H9 (cell line): ENCODE measurements at regions not wholly inside any gene's neighbourhood (a gene's known extent, or its start where the extent isn't known, plus 50 kb on each side); places are given as distances from the start of the nearest gene placed in this dataset.

Source experiments
- DNase-seq: peaks from one replicate; pipeline ENCODE4 v3.0.0-alpha.2; 2017
- H2AFZ ChIP-seq: one replicate; pipeline ENCODE4 v1.6.1; 2013; ENCODE audit warnings: mild to moderate bottlenecking, low read length, control low read depth, moderate library complexity
- H2AK5ac ChIP-seq: 2 replicates; pipeline ENCODE4 v1.6.1; 2013; ENCODE audit warnings: low read length, control low read depth, mixed read lengths; ENCODE audit not compliant: insufficient read length
- H2BK120ac ChIP-seq: one replicate; pipeline ENCODE4 v1.6.1; 2013; ENCODE audit warnings: low read depth, mild to moderate bottlenecking, low read length, control low read depth, inconsistent platforms; ENCODE audit not compliant: poor library complexity, severe bottlenecking
- H2BK12ac ChIP-seq: 2 replicates; pipeline ENCODE4 v1.6.1; 2013; ENCODE audit warnings: low read length, control low read depth, mixed read lengths, low read depth; ENCODE audit not compliant: insufficient read length
- H2BK15ac ChIP-seq: 2 replicates; pipeline ENCODE4 v1.6.1; 2013; ENCODE audit warnings: low read depth, low read length, control low read depth
- H2BK20ac ChIP-seq: one replicate; pipeline ENCODE4 v1.6.1; 2013; ENCODE audit warnings: low read depth, mild to moderate bottlenecking, low read length, control low read depth, inconsistent platforms; ENCODE audit not compliant: poor library complexity, severe bottlenecking
- H2BK5ac ChIP-seq: 2 replicates; pipeline ENCODE4 v1.6.1; 2013; ENCODE audit warnings: low read length, control low read depth, mixed read lengths; ENCODE audit not compliant: insufficient read length
- H3K14ac ChIP-seq: 2 replicates; pipeline ENCODE4 v1.6.1; 2013; ENCODE audit warnings: low read length, control low read depth; ENCODE audit not compliant: insufficient read depth
- H3K18ac ChIP-seq: 2 replicates; pipeline ENCODE4 v1.6.1; 2013; ENCODE audit warnings: low read depth, mild to moderate bottlenecking, mixed read lengths, low read length, control low read depth; ENCODE audit not compliant: insufficient read length
- H3K23ac ChIP-seq: 2 replicates; pipeline ENCODE4 v1.6.1; 2013; ENCODE audit warnings: low read length, control low read depth, mixed read lengths, low read depth; ENCODE audit not compliant: insufficient read length
- H3K23me2 ChIP-seq: 2 replicates; pipeline ENCODE4 v1.6.1; 2013; ENCODE audit warnings: low read depth, mild to moderate bottlenecking, mixed read lengths, low read length, control low read depth; ENCODE audit not compliant: insufficient read length, poor library complexity, severe bottlenecking
- H3K27ac ChIP-seq: 2 replicates; pipeline ENCODE4 v1.5.1; 2013; ENCODE audit warnings: low read length, control low read depth, mixed read lengths, low read depth; ENCODE audit not compliant: insufficient read length
- H3K27me3 ChIP-seq: 2 replicates; pipeline ENCODE4 v1.6.1; 2013; ENCODE audit warnings: low read length, control low read depth, inconsistent platforms; ENCODE audit not compliant: insufficient read depth
- H3K4ac ChIP-seq: 2 replicates; pipeline ENCODE4 v1.6.1; 2013; ENCODE audit warnings: low read depth, mild to moderate bottlenecking, control low read depth, inconsistent platforms, low read length, moderate library complexity
- H3K4me1 ChIP-seq: 2 replicates; pipeline ENCODE4 v1.6.1; 2013; ENCODE audit warnings: low read length, control low read depth, inconsistent platforms; ENCODE audit not compliant: insufficient read depth
- H3K4me2 ChIP-seq: 2 replicates; pipeline ENCODE4 v1.6.1; 2013; ENCODE audit warnings: low read length, control low read depth, mixed read lengths; ENCODE audit not compliant: insufficient read length, insufficient read depth
- H3K56ac ChIP-seq: 2 replicates; pipeline ENCODE4 v1.6.1; 2013; ENCODE audit warnings: low read depth, mild to moderate bottlenecking, mixed read lengths, low read length, control low read depth; ENCODE audit not compliant: insufficient read length
- H3K79me1 ChIP-seq: 2 replicates; pipeline ENCODE4 v1.6.1; 2013; ENCODE audit warnings: low read depth, mild to moderate bottlenecking, moderate library complexity, low read length, control low read depth, inconsistent platforms; ENCODE audit not compliant: insufficient read depth, poor library complexity, severe bottlenecking
- H3K79me2 ChIP-seq: 2 replicates; pipeline ENCODE4 v1.6.1; 2013; ENCODE audit warnings: low read length, control low read depth, inconsistent platforms; ENCODE audit not compliant: insufficient read depth
- H3K9ac ChIP-seq: 2 replicates; pipeline ENCODE4 v1.6.1; 2013; ENCODE audit warnings: low read length, control low read depth, mixed read lengths; ENCODE audit not compliant: insufficient read length; ENCODE audit errors: extremely low read depth
- H3K9me3 ChIP-seq: one replicate; pipeline ENCODE4 v1.6.1; 2013; ENCODE audit warnings: low read depth, low read length, inconsistent platforms; ENCODE audit not compliant: control insufficient read depth
- H3T11ph ChIP-seq: one replicate; pipeline ENCODE4 v1.6.1; 2013; ENCODE audit warnings: mild to moderate bottlenecking, low read length, control low read depth, inconsistent platforms
- H4K20me1 ChIP-seq: one replicate; pipeline ENCODE4 v1.6.1; 2013; ENCODE audit not compliant: control insufficient read depth, insufficient read length, insufficient read depth
- H4K5ac ChIP-seq: 2 replicates; pipeline ENCODE4 v1.6.1; 2013; ENCODE audit warnings: low read depth, mild to moderate bottlenecking, mixed read lengths, low read length, control low read depth; ENCODE audit not compliant: insufficient read length
- H4K8ac ChIP-seq: replicated peaks from 2 replicates; pipeline ENCODE4 v1.6.1; 2013; ENCODE audit warnings: low read length, control low read depth, mixed read lengths, low read depth; ENCODE audit not compliant: insufficient read length
- H4K91ac ChIP-seq: 2 replicates; pipeline ENCODE4 v1.6.1; 2013; ENCODE audit warnings: low read depth, mild to moderate bottlenecking, moderate library complexity, mixed read lengths, low read length, control low read depth; ENCODE audit not compliant: insufficient read length
- H3K27ac Mint-ChIP-seq, 3 experiments: 2 replicates in 2 of 3; 3 replicates in 1 of 3; pipeline ENCODE4 v1.8.0; 2020 to 2021; ENCODE audit warnings: mixed read lengths in 3 of 3, mild to moderate bottlenecking in 1 of 3, moderate library complexity in 1 of 3
- H3K27me3 Mint-ChIP-seq: 2 replicates; pipeline ENCODE4 v1.8.0; 2021; ENCODE audit warnings: low read depth, mild to moderate bottlenecking, moderate library complexity, mixed read lengths
- H3K36me3 Mint-ChIP-seq, 3 experiments: 2 replicates in 2 of 3; 3 replicates in 1 of 3; pipeline ENCODE4 v1.8.0; 2020 to 2021; ENCODE audit warnings: low read depth in 3 of 3, mixed read lengths in 3 of 3; ENCODE audit not compliant: insufficient read depth in 1 of 3
- H3K4me1 Mint-ChIP-seq, 2 experiments: 2 replicates each; pipeline ENCODE4 v1.8.0; 2020; ENCODE audit warnings: mixed read lengths in 2 of 2
- H3K4me3 Mint-ChIP-seq, 2 experiments: 2 replicates in 1 of 2; 3 replicates in 1 of 2; pipeline ENCODE4 v1.8.0; 2020 to 2021; ENCODE audit warnings: mild to moderate bottlenecking in 2 of 2, mixed read lengths in 2 of 2, moderate library complexity in 1 of 2
- H3K9me3 Mint-ChIP-seq, 2 experiments: 2 replicates in 1 of 2; 3 replicates in 1 of 2; pipeline ENCODE4 v1.8.0; 2020; ENCODE audit warnings: mild to moderate bottlenecking in 2 of 2, mixed read lengths in 2 of 2, moderate library complexity in 1 of 2
- WGBS: extraction: QIAGEN DNeasy Blood & Tissue Kit; methylation state at CpG from one replicate; pipeline ENCODE4 v1.1.7; 2013; ENCODE audit warnings: missing lambda C conversion rate, low lambda C conversion rate, mixed read lengths; ENCODE audit not compliant: insufficient read length; ENCODE audit errors: extremely low coverage; 5-methylcytosine and 5-hydroxymethylcytosine counted together
- TF ChIP-seq, protein P1 (sequence below): fragments of 200-600 bp; sonication (generic); conservative IDR thresholded peaks from 3 replicates; pipeline ENCODE4 v1.8.0; 2021; ENCODE audit warnings: antibody characterized with exemption, mild to moderate bottlenecking

DNA sequence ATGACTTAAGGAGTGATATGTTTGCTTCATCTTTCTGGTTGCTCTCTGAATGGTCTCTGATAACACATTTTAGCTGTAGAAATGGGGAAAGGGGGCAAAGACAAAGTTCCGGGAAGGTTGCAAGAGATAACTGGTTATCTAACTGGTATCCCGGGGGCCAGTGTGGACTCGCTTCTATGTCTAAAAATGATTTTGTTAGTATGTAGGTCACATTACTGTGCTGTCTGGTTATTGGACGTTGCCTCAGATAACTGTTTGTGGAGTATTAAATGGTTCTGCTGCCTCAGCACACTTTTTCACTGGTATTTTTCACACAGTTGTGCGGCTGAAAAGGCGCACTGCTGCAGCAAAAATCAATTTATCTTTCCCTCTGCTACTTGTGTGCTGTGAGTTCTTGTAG lies 63.0 kb upstream of the ZNF536 start:
- no peaks in the 10 kb centered on the region for H3K27me3 ChIP-seq
- no peak overlapping the region for H2BK20ac ChIP-seq
- H3K9me3 ChIP-seq = no peaks in the 10 kb centered on the region
- H3K4me3 Mint-ChIP-seq = no peak overlapping the region
- peaks cover 2% of the 10 kb centered on the region for H3K27me3 Mint-ChIP-seq
- no peaks in the 10 kb centered on the region for H3K36me3 Mint-ChIP-seq
- no peak overlapping the region for H4K91ac ChIP-seq
- no peak overlapping the region for H3K18ac ChIP-seq
- no peak overlapping the region for H3K14ac ChIP-seq
- no peak for DNase-seq
- no peak overlapping the region for H3K56ac ChIP-seq
- H4K5ac ChIP-seq = no peak overlapping the region
- H3K79me2 ChIP-seq = no peaks in the 10 kb centered on the region
- no peak overlapping the region for H3K23ac ChIP-seq
- H3K4me2 ChIP-seq = no peak overlapping the region
- H4K20me1 ChIP-seq = no peaks in the 10 kb centered on the region
- H2BK12ac ChIP-seq = no peak overlapping the region
- H3K9ac ChIP-seq = no peak overlapping the region
- H3K4ac ChIP-seq = no peak overlapping the region
- H2BK5ac ChIP-seq = no peak overlapping the region
- H3T11ph ChIP-seq = no peak overlapping the region
- no peak overlapping the region for H3K27ac Mint-ChIP-seq
- TF ChIP-seq, protein P1, sequence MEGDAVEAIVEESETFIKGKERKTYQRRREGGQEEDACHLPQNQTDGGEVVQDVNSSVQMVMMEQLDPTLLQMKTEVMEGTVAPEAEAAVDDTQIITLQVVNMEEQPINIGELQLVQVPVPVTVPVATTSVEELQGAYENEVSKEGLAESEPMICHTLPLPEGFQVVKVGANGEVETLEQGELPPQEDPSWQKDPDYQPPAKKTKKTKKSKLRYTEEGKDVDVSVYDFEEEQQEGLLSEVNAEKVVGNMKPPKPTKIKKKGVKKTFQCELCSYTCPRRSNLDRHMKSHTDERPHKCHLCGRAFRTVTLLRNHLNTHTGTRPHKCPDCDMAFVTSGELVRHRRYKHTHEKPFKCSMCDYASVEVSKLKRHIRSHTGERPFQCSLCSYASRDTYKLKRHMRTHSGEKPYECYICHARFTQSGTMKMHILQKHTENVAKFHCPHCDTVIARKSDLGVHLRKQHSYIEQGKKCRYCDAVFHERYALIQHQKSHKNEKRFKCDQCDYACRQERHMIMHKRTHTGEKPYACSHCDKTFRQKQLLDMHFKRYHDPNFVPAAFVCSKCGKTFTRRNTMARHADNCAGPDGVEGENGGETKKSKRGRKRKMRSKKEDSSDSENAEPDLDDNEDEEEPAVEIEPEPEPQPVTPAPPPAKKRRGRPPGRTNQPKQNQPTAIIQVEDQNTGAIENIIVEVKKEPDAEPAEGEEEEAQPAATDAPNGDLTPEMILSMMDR = no peak
- no peak overlapping the region for H2BK15ac ChIP-seq
- no peak overlapping the region for H2AK5ac ChIP-seq
- H3K4me1 Mint-ChIP-seq = peaks cover 0 to 2% of the 10 kb centered on the region in 2 experiments; a peak in 2 of 4 replicates
- H2AFZ ChIP-seq = no peak overlapping the region
- no peak overlapping the region for H2BK120ac ChIP-seq
- no peaks in the 10 kb centered on the region for H3K79me1 ChIP-seq
- no peaks in the 10 kb centered on the region for H3K23me2 ChIP-seq
- WGBS = no CpG with 5 or more reads among the region's 6 CpGs
- no peaks in the 10 kb centered on the region for H3K4me1 ChIP-seq
- no peak overlapping the region for H4K8ac ChIP-seq
- H3K27ac ChIP-seq = no peak overlapping the region
- H3K9me3 Mint-ChIP-seq = no peaks in the 10 kb centered on the region
